Prostate gland (tissue), 2 donors: ENCODE measurements at regions not wholly inside any gene's neighbourhood (a gene's known extent, or its start where the extent isn't known, plus 50 kb on each side); places are given as distances from the start of the nearest gene placed in this dataset.

Experiments
- POLR2A ChIP-seq: fragments of 450-650 bp; IDR thresholded peaks from one replicate; pipeline ENCODE4 v1.6.1; 2016; ENCODE audit warnings: antibody characterized with exemption, mild to moderate bottlenecking
- TF ChIP-seq, protein P1 (sequence below), 4 experiments: fragments of 200-600 bp in 2 of 4; fragments of 450-650 bp in 2 of 4; sonication (generic) in 2 of 4; IDR thresholded peaks; 1 replicate in 3 of 4; 2 replicates in 1 of 4; pipeline ENCODE4 v1.5.1; 2016 to 2019; ENCODE audit warnings: antibody characterized with exemption in 4 of 4, mild to moderate bottlenecking in 2 of 4, moderate library complexity in 2 of 4

DNA sequence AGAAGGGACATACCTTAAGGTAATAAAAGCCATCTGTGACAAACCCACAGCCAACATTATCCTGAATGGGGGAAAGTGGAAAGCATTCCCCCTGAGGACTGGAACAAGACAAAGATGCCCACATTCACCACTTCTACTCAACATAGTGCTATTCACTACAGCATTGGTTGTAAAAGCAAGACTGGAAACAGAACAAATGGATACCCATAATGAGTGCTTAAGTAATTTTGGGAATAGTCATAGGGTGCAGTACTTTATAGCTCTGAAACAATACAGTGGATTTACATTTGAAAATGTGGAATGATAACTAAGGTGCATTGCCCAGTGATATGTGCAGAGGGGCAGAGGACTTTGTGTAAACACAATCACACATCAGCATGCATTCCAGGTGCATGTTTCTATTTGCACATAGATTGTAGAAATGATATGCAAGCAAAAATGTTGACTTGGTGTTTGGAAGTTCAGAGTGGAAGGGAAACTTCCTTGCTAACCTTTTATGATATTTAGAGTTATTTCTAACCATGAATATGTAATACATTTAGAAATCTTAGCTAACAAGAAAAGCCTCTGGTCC is 112.3 kb downstream of the IGLL1 start:
- TF ChIP-seq, protein P1, sequence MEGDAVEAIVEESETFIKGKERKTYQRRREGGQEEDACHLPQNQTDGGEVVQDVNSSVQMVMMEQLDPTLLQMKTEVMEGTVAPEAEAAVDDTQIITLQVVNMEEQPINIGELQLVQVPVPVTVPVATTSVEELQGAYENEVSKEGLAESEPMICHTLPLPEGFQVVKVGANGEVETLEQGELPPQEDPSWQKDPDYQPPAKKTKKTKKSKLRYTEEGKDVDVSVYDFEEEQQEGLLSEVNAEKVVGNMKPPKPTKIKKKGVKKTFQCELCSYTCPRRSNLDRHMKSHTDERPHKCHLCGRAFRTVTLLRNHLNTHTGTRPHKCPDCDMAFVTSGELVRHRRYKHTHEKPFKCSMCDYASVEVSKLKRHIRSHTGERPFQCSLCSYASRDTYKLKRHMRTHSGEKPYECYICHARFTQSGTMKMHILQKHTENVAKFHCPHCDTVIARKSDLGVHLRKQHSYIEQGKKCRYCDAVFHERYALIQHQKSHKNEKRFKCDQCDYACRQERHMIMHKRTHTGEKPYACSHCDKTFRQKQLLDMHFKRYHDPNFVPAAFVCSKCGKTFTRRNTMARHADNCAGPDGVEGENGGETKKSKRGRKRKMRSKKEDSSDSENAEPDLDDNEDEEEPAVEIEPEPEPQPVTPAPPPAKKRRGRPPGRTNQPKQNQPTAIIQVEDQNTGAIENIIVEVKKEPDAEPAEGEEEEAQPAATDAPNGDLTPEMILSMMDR (IDR thresholded peaks at IDR 0.05): no peak
- no peak for TF ChIP-seq POLR2A
